HFF-Myc (cell line): ENCODE measurements at regions not wholly inside any gene's neighbourhood (a gene's known extent, or its start where the extent isn't known, plus 50 kb on each side); places are given as distances from the start of the nearest gene placed in this dataset.
"Not testable (repeated sequence)": the region's sequence is repeated elsewhere in the genome, so short reads cannot be mapped to it uniquely, and the experiment has no call there.

Experiments
- DNase-seq: peaks from one replicate; pipeline ENCODE4 v3.0.0-alpha.2; 2011; ENCODE audit warnings: low read depth; ENCODE audit errors: extremely low read depth
- H3K4me3 ChIP-seq: replicated peaks from 2 replicates; pipeline ENCODE4 v1.5.1; 2011; ENCODE audit warnings: low read depth, mild to moderate bottlenecking, control low read depth, low read length
- TF ChIP-seq, protein P1 (sequence below): IDR thresholded peaks from 2 replicates; pipeline ENCODE4 v1.5.1; 2012; ENCODE audit warnings: mild to moderate bottlenecking, low read depth, low read length, control low read depth; ENCODE audit errors: missing control alignments

DNA sequence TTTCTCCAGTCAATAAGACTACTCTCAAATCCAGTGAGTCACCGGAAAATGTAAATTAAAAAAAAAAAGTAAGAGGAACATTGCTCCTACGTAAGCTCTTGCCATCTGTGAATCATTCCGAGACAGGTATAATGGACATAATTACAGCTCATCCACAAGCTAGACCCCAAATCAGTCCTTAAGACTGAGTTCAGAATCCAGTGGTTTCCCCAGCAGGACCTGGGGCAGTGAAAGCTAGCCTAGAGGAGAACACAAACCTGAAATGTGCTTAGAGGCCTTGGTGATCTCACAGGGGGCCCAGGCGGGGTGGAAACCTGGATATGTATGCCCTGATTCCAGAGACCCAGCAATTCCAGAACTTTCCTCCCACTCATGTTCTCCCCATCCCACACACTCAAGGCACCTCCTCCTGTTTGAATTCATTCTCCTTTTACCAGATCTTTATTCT is 132.0 kb downstream of the COPRS start:
- H3K4me3 ChIP-seq: no peak overlapping the region
- no peak for DNase-seq

DNA sequence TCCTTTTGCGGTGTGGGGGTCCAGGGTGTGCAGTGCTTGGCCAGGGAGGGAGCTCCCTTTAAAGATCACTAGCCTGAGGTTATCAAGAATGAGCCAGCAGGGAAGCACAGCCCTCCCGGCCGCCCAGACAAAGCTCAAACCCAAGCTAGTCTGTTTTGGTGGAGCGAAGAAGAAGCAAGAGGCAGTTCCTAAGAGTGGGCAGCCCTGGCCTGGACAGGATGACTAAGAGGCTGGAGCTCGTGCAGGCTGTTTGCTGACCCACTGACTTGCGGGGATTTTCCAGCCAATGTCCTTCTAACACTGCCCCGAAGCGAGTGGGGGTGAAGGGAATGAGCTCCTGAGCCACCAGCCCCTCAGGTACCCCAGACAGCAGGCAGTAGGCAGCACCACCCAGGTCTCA is 134.4 kb downstream of the COPRS start:
- DNase-seq: no peak
- no peak overlapping the region for H3K4me3 ChIP-seq
- TF ChIP-seq, protein P1, sequence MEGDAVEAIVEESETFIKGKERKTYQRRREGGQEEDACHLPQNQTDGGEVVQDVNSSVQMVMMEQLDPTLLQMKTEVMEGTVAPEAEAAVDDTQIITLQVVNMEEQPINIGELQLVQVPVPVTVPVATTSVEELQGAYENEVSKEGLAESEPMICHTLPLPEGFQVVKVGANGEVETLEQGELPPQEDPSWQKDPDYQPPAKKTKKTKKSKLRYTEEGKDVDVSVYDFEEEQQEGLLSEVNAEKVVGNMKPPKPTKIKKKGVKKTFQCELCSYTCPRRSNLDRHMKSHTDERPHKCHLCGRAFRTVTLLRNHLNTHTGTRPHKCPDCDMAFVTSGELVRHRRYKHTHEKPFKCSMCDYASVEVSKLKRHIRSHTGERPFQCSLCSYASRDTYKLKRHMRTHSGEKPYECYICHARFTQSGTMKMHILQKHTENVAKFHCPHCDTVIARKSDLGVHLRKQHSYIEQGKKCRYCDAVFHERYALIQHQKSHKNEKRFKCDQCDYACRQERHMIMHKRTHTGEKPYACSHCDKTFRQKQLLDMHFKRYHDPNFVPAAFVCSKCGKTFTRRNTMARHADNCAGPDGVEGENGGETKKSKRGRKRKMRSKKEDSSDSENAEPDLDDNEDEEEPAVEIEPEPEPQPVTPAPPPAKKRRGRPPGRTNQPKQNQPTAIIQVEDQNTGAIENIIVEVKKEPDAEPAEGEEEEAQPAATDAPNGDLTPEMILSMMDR: no peak

More for the DNA sequence above, 132.0 kb downstream of the COPRS start:
- TF ChIP-seq, protein P1: no peak

DNA sequence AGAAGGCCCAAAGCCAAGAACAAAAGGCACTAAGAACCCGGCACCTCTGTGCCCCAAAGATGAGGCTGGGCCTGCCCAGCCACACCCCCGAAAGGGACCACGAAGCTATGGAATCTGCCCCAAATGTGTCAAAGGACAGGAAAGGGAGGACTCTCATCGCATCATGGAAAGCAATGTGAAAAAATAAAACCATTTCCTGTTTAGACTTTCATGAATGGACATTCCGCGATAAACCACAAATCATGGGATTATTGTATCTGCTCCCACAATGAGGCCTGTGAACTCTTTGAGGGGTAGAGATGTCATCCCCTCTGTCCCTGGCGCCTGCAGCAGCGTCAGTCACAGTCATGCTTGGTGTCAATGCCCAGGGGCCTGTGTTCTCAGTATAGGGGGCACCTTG is 135.0 kb downstream of the COPRS start:
- peak; percentile 52 for DNase-seq
- H3K4me3 ChIP-seq: no peak overlapping the region
- TF ChIP-seq, protein P1: no peak

DNA sequence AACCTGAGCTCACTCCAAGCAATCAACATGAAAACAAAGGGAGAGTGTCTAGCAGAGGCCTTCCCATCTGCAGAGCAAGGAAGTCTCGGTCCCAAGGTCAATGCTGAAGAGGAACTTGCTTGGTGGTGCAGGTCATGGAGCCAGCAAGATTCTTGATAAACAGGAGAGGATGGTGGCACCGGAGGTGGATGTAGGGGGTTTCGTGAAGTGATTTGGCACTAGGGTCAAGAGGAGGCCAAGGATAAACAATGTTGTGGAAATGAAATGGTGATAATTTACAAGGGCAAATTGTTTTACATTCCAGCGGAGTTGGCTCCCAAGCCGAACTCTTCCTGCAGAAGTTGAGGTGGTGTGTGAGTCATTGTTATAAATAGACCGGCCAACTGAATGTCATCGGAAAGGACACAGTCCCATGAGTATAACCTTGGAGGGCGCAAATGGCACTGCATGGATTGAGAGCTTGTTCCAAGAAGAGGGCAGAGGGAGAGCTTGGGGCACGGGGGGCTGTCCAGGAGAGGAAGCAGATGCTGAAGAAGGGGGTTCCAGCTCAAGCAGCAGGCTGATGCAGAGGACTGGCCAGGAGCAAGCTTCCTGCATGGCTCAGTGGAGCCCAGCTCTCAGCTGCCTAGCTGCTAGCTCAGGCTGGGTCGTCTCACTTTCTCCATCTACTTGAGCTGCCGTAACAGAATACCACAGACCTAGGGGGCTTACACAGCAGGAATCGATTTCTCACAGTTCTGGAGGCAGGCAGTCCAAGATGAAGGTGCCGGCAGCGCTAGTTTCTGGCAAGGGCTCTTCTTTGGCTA is 136.6 kb downstream of the COPRS start:
- no peak for DNase-seq
- H3K4me3 ChIP-seq: no peak overlapping the region
- TF ChIP-seq, protein P1: no peak

DNA sequence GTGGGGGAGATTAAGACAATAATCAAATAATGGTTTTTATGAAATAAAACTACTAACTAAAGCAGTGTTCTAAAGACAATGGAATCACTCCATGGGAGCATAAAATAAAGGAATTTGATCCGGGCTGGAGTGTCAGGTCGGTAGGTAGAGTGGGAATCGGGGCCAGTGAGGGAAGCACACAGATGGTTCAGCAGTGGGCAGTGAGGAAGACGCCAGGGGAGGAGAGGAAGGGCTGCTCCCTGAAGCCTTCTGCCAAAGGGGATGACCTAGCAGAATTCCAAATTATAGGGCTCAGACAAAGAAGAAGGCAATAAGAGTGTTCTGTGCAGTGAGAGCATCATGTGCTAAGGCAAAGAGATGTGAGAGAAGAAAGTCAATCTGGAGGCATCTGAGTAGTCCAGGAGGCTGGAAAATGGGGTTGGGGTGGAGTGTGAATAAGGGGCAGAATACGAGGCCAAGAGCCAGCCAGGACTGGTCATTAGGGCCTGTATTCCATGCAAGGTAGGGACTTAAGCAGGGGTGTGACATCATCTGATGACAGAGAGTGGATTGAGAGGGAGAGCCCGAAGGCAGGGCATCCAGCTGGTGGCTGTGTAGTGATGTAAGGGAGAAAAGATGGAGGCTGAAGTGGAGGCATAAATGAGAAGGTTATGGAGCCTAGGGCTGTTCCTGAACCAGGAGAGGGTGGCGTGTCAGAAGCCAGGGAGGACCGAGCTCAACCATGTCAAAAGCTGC is 137.6 kb downstream of the COPRS start:
- no peak for DNase-seq
- TF ChIP-seq, protein P1: no peak
- H3K4me3 ChIP-seq: no peak overlapping the region

DNA sequence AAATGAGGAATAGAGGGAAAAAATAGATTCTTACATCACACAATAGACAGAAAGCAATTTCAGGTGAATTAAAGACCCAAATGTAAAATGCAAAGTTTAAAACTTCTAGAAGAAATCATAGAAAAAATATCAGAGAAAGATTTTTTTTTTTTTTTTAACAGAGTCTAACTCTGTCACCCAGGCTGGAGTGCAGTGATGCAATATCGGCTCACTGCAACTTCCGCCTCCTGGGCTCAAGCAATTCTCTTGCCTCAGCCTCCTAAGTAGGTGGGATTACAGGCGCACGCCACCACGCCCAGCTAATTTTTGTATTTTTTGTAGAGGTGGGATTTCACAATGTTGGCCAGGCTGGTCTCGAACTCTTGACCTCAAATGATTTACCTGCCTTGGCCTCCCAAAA is 141.8 kb downstream of the COPRS start:
- H3K4me3 ChIP-seq, DNase-seq: not testable (repeated sequence)

DNA sequence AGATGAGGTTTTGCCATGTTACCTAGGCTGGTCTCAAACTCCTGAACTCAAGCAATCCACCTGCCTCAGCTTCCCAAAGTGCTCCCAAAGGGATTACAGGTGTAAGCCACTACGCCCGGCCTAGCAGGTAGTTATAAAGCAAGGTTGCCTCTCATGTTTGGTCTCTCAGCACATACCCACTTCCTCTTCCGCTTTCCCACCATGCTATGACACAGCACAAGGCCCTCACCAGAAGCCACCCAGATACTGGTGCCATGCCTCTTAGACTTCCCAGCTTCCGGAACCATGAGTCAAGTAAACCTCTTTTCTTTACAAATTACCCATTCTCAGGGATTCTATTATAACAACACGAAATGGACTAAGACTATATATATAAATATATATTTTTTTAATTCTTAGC is 143.6 kb downstream of the COPRS start:
- TF ChIP-seq, protein P1: no peak
- DNase-seq: no peak
- no peak overlapping the region for H3K4me3 ChIP-seq
